ENCODE measurements at regions not wholly inside any gene's neighbourhood (a gene's known extent, or its start where the extent isn't known, plus 50 kb on each side); places are given as distances from the start of the nearest gene placed in this dataset.
"Not testable (repeated sequence)": the region's sequence is repeated elsewhere in the genome, so short reads cannot be mapped to it uniquely, and the experiment has no call there.

GRCh38 chr7:65100499-65100898 lies 94.0 kb upstream of the ERV3-1 start:
- TF ChIP-seq, protein P1, sequence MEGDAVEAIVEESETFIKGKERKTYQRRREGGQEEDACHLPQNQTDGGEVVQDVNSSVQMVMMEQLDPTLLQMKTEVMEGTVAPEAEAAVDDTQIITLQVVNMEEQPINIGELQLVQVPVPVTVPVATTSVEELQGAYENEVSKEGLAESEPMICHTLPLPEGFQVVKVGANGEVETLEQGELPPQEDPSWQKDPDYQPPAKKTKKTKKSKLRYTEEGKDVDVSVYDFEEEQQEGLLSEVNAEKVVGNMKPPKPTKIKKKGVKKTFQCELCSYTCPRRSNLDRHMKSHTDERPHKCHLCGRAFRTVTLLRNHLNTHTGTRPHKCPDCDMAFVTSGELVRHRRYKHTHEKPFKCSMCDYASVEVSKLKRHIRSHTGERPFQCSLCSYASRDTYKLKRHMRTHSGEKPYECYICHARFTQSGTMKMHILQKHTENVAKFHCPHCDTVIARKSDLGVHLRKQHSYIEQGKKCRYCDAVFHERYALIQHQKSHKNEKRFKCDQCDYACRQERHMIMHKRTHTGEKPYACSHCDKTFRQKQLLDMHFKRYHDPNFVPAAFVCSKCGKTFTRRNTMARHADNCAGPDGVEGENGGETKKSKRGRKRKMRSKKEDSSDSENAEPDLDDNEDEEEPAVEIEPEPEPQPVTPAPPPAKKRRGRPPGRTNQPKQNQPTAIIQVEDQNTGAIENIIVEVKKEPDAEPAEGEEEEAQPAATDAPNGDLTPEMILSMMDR (conservative IDR thresholded peaks at IDR 0.05 in 1 of 2, IDR thresholded peaks at IDR 0.05 in 1 of 2; ENCODE audit: low read depth in 1 of 2, low read length in 2 of 2) = not testable (repeated sequence)
- TF ChIP-seq EZH2 (IDR thresholded peaks at IDR 0.05; ENCODE audit: low read length, missing control alignments) = not testable (repeated sequence)
